Choroid plexus epithelial cell (primary cell): ENCODE measurements at regions not wholly inside any gene's neighbourhood (a gene's known extent, or its start where the extent isn't known, plus 50 kb on each side); places are given as distances from the start of the nearest gene placed in this dataset.
A peak's percentile ranks its signal among the peaks of the same experiment; 100 is the strongest.

ENCODE experiments used
- DNase-seq: peaks from one replicate; pipeline ENCODE4 v3.0.0-alpha.2; 2010; ENCODE audit warnings: low read depth
- H3K4me3 ChIP-seq: 2 replicates; pipeline ENCODE4 v1.5.1; 2011; ENCODE audit warnings: low read depth, mild to moderate bottlenecking, control low read depth, low read length, moderate library complexity
- CTCF ChIP-seq: conservative IDR thresholded peaks from 2 replicates; pipeline ENCODE4 v1.5.1; 2011; ENCODE audit warnings: low read depth, mild to moderate bottlenecking, control low read depth, inconsistent platforms, low read length, moderate library complexity

- no peak for TF ChIP-seq CTCF
- no peak overlapping the region for H3K4me3 ChIP-seq
- DNase-seq, result no peak
Observed at GRCh38 chr3:197376020-197376419, 77.6 kb upstream of the DLG1 start.

- no peak for TF ChIP-seq CTCF
- DNase-seq, result no peak
- H3K4me3 ChIP-seq, result no peak overlapping the region
Observed at GRCh38 chr3:197375001-197375441, 76.6 kb upstream of the DLG1 start.

GRCh38 chr3:197373096-197373495 lies 74.7 kb upstream of the DLG1 start:
- no peak for TF ChIP-seq CTCF
- no peak overlapping the region for H3K4me3 ChIP-seq
- no peak for DNase-seq

GRCh38 chr3:197372047-197372661 lies 73.7 kb upstream of the DLG1 start:
- no peak overlapping the region for H3K4me3 ChIP-seq
- DNase-seq, result peak; percentile 92
- no peak for TF ChIP-seq CTCF

- H3K4me3 ChIP-seq, result no peak overlapping the region
- no peak for DNase-seq
- no peak for TF ChIP-seq CTCF
Observed at GRCh38 chr3:197371591-197372046, 73.2 kb upstream of the DLG1 start.

- H3K4me3 ChIP-seq, result no peak overlapping the region
- DNase-seq, result no peak
- TF ChIP-seq CTCF, result no peak
Observed at GRCh38 chr3:197369545-197369944, 71.1 kb upstream of the DLG1 start.

GRCh38 chr3:197368821-197369220 lies 70.4 kb upstream of the DLG1 start:
- TF ChIP-seq CTCF, result no peak

More at GRCh38 chr3:197368821-197369220, 70.4 kb upstream of the DLG1 start:
- H3K4me3 ChIP-seq, result no peak overlapping the region
- no peak for DNase-seq
